ENCODE measurements at regions not wholly inside any gene's neighbourhood (a gene's known extent, or its start where the extent isn't known, plus 50 kb on each side); places are given as distances from the start of the nearest gene placed in this dataset.

DNA sequence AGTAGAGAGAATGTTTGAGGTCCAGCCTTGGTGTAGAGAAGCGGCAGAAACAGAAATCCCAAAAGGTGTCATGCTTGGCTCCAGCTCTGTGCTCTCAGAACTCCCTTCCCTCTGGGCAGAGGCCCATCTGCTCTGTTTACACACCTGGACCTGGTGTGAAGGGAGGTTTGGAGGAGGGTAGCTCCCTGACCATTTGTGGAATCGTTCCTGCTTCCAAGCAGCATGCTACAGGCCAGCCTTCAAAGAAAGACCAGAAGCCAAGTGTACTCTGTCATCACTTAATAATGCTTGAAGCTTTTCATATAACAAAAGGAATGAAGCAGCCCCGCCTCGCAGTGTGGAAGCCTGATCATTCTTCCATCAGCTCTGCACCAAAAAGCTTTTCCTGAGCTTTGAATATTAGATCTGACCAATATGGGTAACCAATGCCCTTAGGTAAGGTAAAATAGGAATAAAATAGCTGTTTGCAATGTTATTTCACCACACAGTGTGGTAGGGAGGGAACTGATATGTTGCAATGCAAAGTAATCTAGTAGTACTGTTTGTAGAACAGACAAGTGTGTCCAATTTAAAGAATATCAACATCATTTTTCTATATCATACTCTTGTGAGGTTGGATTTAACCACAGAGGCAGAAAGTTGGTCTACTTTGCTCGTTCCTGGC is 63.3 kb downstream of the ZIC5 start:
- DNase-seq (ENCODE audit: low read depth), result peak; percentile 26
- no peak overlapping the region for H3K4me3 ChIP-seq (ENCODE audit: low read depth, low read length)
- TF ChIP-seq POLR2A (IDR thresholded peaks at IDR 0.05; ENCODE audit: extremely low read depth, insufficient read length) (no peak), CTCF (IDR thresholded peaks at IDR 0.05; ENCODE audit: low read depth, low read length) (no peak), MYC (IDR thresholded peaks at IDR 0.05; ENCODE audit: low read depth, low read length) (no peak)
- TF ChIP-seq, protein P1, sequence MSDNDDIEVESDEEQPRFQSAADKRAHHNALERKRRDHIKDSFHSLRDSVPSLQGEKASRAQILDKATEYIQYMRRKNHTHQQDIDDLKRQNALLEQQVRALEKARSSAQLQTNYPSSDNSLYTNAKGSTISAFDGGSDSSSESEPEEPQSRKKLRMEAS (IDR thresholded peaks at IDR 0.05; ENCODE audit: low read depth, low read length), result no peak

GRCh38 chr13:99907627-99908026 is 63.9 kb downstream of the ZIC5 start:
- no peak for TF ChIP-seq MYC (IDR thresholded peaks at IDR 0.05; ENCODE audit: low read depth, low read length)
- TF ChIP-seq, protein P1 (IDR thresholded peaks at IDR 0.05; ENCODE audit: low read depth, low read length), result no peak
- no peak for TF ChIP-seq POLR2A (IDR thresholded peaks at IDR 0.05; ENCODE audit: extremely low read depth, insufficient read length)
- no peak for TF ChIP-seq CTCF (IDR thresholded peaks at IDR 0.05; ENCODE audit: low read depth, low read length)
- H3K4me3 ChIP-seq (ENCODE audit: low read depth, low read length), result no peak overlapping the region
- DNase-seq (ENCODE audit: low read depth), result no peak

DNA sequence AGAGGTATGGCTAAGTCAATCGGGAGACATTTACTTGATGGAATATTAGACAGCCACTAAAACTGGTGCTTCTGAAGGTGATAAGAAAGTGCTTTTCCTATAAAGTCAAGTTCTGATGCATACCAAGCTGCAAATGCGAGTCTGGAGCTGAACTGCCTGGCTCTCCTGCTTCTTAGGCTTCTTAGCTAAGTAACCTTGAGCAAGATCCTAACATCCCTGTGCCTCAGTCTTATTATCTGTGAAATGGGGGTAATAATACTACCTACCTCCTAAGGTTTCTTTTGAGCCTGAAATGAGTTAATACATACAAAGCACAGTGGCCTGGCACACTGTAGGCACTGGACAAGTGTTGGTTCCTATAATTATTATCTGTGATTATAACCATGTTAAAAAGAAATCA is 64.5 kb downstream of the ZIC5 start:
- DNase-seq (ENCODE audit: low read depth), result no peak
- no peak overlapping the region for H3K4me3 ChIP-seq (ENCODE audit: low read depth, low read length)
- TF ChIP-seq MYC (IDR thresholded peaks at IDR 0.05; ENCODE audit: low read depth, low read length) (no peak), POLR2A (IDR thresholded peaks at IDR 0.05; ENCODE audit: extremely low read depth, insufficient read length) (no peak), CTCF (IDR thresholded peaks at IDR 0.05; ENCODE audit: low read depth, low read length) (no peak)
- TF ChIP-seq, protein P1 (IDR thresholded peaks at IDR 0.05; ENCODE audit: low read depth, low read length), result no peak

- DNase-seq (ENCODE audit: low read depth), result no peak
- no peak overlapping the region for H3K4me3 ChIP-seq (ENCODE audit: low read depth, low read length)
- no peak for TF ChIP-seq POLR2A (IDR thresholded peaks at IDR 0.05; ENCODE audit: extremely low read depth, insufficient read length)
- TF ChIP-seq, protein P1 (IDR thresholded peaks at IDR 0.05; ENCODE audit: low read depth, low read length), result no peak
- TF ChIP-seq MYC (IDR thresholded peaks at IDR 0.05; ENCODE audit: low read depth, low read length), result no peak
- no peak for TF ChIP-seq CTCF (IDR thresholded peaks at IDR 0.05; ENCODE audit: low read depth, low read length)
Observed at GRCh38 chr13:99905814-99906213, 65.8 kb downstream of the ZIC5 start.

- TF ChIP-seq CTCF (IDR thresholded peaks at IDR 0.05; ENCODE audit: low read depth, low read length) (no peak), POLR2A (IDR thresholded peaks at IDR 0.05; ENCODE audit: extremely low read depth, insufficient read length) (no peak), MYC (IDR thresholded peaks at IDR 0.05; ENCODE audit: low read depth, low read length) (no peak)
- TF ChIP-seq, protein P1 (IDR thresholded peaks at IDR 0.05; ENCODE audit: low read depth, low read length), result no peak
- peak; percentile 64 for DNase-seq (ENCODE audit: low read depth)
- H3K4me3 ChIP-seq (ENCODE audit: low read depth, low read length), result no peak overlapping the region
Observed at GRCh38 chr13:99905224-99905623, 66.3 kb downstream of the ZIC5 start.
